GM18499 (cell line): ENCODE measurements at regions not wholly inside any gene's neighbourhood (a gene's known extent, or its start where the extent isn't known, plus 50 kb on each side); places are given as distances from the start of the nearest gene placed in this dataset.
"Not testable (repeated sequence)": the region's sequence is repeated elsewhere in the genome, so short reads cannot be mapped to it uniquely, and the experiment has no call there.

Source experiments
- ATAC-seq: cut with Tn5 transposase; IDR thresholded peaks from one replicate; pipeline ENCODE4 v1.9.1; 2021; ENCODE audit warnings: moderate number of reproducible peaks; ENCODE audit not compliant: insufficient read depth, unreplicated experiment

- ATAC-seq: no peak
Measured at GRCh38 chr1:214136324-214136919, 144.5 kb upstream of the SMYD2 start.

GRCh38 chr1:214141486-214141885, 139.5 kb upstream of the SMYD2 start:
- ATAC-seq: no peak

GRCh38 chr1:214143006-214143992, 137.7 kb upstream of the SMYD2 start:
- ATAC-seq: no peak

- ATAC-seq: not testable (repeated sequence)
Measured at GRCh38 chr1:214144521-214144920, 136.4 kb upstream of the SMYD2 start.

- no peak for ATAC-seq
Measured at GRCh38 chr1:214146523-214146922, 134.4 kb upstream of the SMYD2 start.

- no peak for ATAC-seq
Measured at GRCh38 chr1:214154596-214155292, 126.2 kb upstream of the SMYD2 start.

- no peak for ATAC-seq
Measured at GRCh38 chr1:214155987-214156625, 124.9 kb upstream of the SMYD2 start.

GRCh38 chr1:214164173-214164572, 116.8 kb upstream of the SMYD2 start:
- ATAC-seq: no peak

- no peak for ATAC-seq
Measured at GRCh38 chr1:214165850-214166374, 115.0 kb upstream of the SMYD2 start.

- no peak for ATAC-seq
Measured at GRCh38 chr1:214174508-214175199, 106.3 kb upstream of the SMYD2 start.

- ATAC-seq: no peak
Measured at GRCh38 chr1:214178102-214178501, 102.9 kb upstream of the SMYD2 start.

GRCh38 chr1:214184992-214185391, 96.0 kb upstream of the SMYD2 start:
- no peak for ATAC-seq

- ATAC-seq: no peak
Measured at GRCh38 chr1:214186103-214186824, 94.7 kb upstream of the SMYD2 start.

GRCh38 chr1:214187121-214187900, 93.6 kb upstream of the SMYD2 start:
- ATAC-seq: no peak

- ATAC-seq: no peak
Measured at GRCh38 chr1:214187933-214188332, 93.0 kb upstream of the SMYD2 start.

- no peak for ATAC-seq
Measured at GRCh38 chr1:214188835-214189234, 92.1 kb upstream of the SMYD2 start.

GRCh38 chr1:214192825-214193643, 87.9 kb upstream of the SMYD2 start:
- no peak for ATAC-seq
